HG03575 (cell line): ENCODE measurements at regions not wholly inside any gene's neighbourhood (a gene's known extent, or its start where the extent isn't known, plus 50 kb on each side); places are given as distances from the start of the nearest gene placed in this dataset.

ENCODE experiments used
- ATAC-seq: cut with Tn5 transposase; IDR thresholded peaks from one replicate; pipeline ENCODE4 v1.9.1; 2021; ENCODE audit not compliant: unreplicated experiment, insufficient number of reproducible peaks, low FRiP score; ENCODE audit errors: extremely low read depth

GRCh38 chr9:18379073-18379811 lies 94.7 kb upstream of the ADAMTSL1 start:
- no peak for ATAC-seq

DNA sequence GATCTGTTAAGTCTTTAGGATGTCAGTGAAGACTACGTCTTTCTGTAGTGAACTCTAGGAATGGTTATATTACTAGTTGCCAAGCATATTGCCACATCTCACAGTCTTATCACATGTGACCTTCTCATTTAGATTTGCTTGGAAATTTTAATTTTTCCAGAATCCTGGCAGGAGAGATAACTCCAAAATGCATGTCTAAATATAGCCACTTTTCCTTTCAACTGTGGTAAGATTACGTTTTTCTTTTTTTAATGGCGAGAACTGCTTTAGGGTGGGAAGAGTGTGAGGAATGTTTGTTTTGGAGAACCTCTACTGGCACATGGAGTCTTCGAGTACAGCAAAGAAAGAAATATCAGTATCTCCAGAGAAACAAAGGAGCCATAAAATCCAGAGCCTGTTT lies 91.7 kb upstream of the ADAMTSL1 start:
- ATAC-seq: no peak

DNA sequence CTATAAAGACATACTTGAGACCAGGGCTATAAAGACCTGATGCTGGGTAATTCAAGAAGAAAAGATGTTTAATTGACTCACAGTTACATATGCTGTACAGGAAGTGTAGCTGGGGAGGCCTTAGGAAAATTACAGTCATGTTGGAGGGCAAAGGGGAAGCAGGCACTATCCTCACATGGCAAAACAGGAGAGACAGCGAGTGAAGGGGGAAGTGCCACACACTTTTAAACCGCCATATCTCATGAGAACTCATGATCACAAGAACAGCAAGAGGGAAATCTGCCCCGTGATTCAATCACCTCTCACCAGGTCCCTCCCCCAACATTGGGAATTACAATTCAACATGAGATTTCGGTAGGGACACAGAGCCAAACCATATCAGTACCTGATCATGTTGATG lies 89.9 kb upstream of the ADAMTSL1 start:
- ATAC-seq: no peak

GRCh38 chr9:18385696-18386490 lies 88.1 kb upstream of the ADAMTSL1 start:
- no peak for ATAC-seq

- no peak for ATAC-seq
These were observed 83.6 kb upstream of the ADAMTSL1 start for GRCh38 chr9:18390393-18390792.

DNA sequence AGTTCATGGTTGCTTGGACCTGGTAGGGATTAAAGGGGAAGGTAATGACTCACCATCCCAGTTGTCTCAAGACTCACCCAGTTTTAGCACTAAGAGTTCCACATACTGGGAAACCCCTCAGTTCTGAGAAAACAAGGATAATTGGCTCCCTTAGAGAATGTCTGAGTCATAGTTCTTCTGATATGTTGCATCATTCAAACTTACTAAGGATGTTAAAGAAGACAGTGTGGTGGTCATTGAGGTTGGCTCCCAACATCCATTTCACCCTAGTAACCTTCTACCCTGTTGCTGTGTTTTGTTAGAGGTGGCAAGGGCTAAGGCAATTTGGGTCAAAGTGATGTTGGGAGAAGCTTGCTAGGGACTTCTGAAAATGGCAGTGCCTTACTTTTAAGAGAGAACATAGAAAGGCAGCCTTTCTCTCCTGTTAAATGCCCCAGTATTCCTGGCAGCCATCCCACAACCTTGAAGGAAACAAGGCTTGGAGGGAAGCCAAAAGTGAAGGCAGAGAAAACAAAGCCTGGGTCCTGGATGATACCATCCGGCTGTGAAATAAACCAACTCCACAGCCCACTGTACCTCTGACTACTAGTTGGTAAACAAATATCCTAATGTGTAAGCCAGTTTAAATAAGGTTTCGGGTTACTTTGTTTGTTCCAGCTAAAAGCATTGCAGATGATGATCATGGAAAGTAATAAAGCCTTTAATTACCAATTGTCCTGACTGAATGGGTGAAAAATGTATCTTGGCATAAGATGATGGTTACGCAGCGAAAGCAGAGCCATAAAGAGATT lies 80.4 kb upstream of the ADAMTSL1 start:
- no peak for ATAC-seq

- ATAC-seq: no peak
These were observed 79.1 kb upstream of the ADAMTSL1 start for GRCh38 chr9:18394847-18395351.

- no peak for ATAC-seq
These were observed 77.7 kb upstream of the ADAMTSL1 start for GRCh38 chr9:18396102-18396728.

GRCh38 chr9:18397076-18397475 lies 76.9 kb upstream of the ADAMTSL1 start:
- ATAC-seq: no peak

- ATAC-seq: no peak
These were observed 75.9 kb upstream of the ADAMTSL1 start for GRCh38 chr9:18398038-18398437.

DNA sequence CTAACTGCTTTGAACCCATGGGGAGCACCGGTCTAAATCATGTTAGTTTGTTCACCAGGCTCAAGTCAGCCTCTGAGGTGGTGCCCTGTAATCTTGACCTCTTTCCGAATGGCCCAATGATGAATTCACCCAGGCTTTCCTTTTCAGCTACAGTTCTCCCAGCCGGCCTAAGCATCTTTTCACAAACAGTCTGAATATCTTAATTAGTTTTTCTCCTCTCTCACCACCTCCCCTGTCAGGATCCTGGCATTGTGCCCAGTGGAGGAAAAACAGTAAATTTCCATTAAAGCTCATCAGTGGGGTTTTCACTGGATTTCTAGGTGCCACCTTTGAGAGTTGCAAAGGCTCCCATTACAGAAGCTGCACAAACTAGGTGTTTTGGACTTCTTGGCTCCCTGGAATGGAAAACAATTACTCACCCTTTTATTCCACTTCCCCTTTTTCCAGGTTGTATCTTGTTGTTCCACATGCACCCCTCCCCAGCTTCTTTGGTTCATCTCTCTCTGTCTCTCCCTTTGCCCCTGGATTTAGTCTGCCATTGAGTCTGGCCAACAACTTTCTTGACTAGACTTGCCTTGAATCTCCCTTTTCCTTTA lies 69.4 kb upstream of the ADAMTSL1 start:
- ATAC-seq: no peak

DNA sequence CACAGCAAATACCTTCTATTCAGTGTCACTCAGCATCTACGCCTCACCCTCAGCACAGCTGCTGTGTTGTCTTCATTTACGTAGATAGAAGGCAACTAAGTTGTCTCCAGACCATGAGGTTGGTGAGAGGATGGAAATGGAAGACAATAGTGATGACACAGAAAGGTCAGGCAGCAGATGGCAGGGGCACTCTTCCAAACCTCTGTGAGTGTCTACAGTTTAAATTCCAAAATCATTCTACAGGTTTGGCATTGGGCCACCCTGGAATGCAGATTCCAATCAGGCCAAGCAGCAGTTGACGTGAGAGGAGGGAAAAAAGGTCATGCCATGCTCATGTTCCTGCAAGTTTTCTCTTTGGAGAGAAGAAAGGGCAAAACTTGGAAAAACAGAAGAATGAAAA lies 68.7 kb upstream of the ADAMTSL1 start:
- ATAC-seq: no peak

- no peak for ATAC-seq
These were observed 63.0 kb upstream of the ADAMTSL1 start for GRCh38 chr9:18410983-18411382.

GRCh38 chr9:18421391-18421790 lies 52.6 kb upstream of the ADAMTSL1 start:
- ATAC-seq: no peak

DNA sequence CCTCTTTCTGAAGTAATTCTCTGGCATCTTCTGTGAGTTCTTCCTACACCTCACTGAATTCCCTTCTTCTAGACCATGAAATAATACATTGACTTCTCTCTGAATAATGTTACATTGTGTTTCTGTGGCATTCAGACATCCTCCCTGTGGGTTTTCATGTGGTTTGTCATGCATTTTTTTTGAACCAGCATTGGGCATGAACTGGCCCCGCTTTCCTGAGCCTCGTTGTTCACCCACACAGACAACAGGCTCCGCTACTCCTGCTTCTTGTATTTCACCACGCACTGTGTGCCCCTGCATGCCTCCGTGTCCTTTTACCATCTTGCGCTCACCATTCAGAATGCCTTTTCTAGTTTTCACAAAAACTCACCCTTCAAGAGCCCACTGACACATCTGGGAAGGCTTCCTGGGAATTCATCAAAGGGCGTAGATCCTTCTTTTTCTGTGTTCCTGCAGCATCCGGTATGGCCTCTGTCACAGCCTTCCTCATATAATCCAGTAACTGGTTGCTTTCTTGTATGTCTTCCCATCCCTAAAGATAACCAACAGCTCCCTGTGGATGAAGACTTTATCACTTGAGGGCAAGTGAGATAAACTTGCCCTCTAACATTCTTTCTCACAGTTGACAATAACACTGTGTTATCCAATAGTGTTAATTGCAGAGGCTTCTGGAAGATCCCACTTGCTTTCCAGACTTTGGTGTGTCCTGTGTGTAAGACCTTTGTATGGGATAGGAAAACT lies 51.5 kb upstream of the ADAMTSL1 start:
- ATAC-seq: no peak

GRCh38 chr9:18423791-18424531 lies 50.0 kb upstream of the ADAMTSL1 start:
- ATAC-seq: no peak
